GM18508 (cell line): ENCODE measurements at regions not wholly inside any gene's neighbourhood (a gene's known extent, or its start where the extent isn't known, plus 50 kb on each side); places are given as distances from the start of the nearest gene placed in this dataset.
"Not testable (repeated sequence)": the region's sequence is repeated elsewhere in the genome, so short reads cannot be mapped to it uniquely, and the experiment has no call there.

Source experiments
- ATAC-seq: cut with Tn5 transposase; IDR thresholded peaks from one replicate; pipeline ENCODE4 v1.9.1; 2021; ENCODE audit warnings: moderate number of reproducible peaks; ENCODE audit not compliant: insufficient read depth, unreplicated experiment

- no peak for ATAC-seq
Observed at GRCh38 chr9:82487935-82488312, 499.4 kb downstream of the SPATA31D1 start.

- no peak for ATAC-seq
Observed at GRCh38 chr9:82488313-82489200, 500.0 kb downstream of the SPATA31D1 start.

GRCh38 chr9:82489201-82489821 is 500.7 kb downstream of the SPATA31D1 start:
- ATAC-seq = no peak

GRCh38 chr9:82490019-82490499 is 501.5 kb downstream of the SPATA31D1 start:
- ATAC-seq = no peak

- ATAC-seq = not testable (repeated sequence)
Observed at GRCh38 chr9:82490821-82491220, 502.2 kb downstream of the SPATA31D1 start.

- no peak for ATAC-seq
Observed at GRCh38 chr9:82491604-82492003, 503.0 kb downstream of the SPATA31D1 start.

- no peak for ATAC-seq
Observed at GRCh38 chr9:82492274-82492673, 503.7 kb downstream of the SPATA31D1 start.

- no peak for ATAC-seq
Observed at GRCh38 chr9:82495884-82496777, 507.6 kb downstream of the SPATA31D1 start.

GRCh38 chr9:82498541-82499317 is 510.2 kb downstream of the SPATA31D1 start:
- ATAC-seq = no peak

GRCh38 chr9:82499337-82499736 is 510.8 kb downstream of the SPATA31D1 start:
- no peak for ATAC-seq

- ATAC-seq = no peak
Observed at GRCh38 chr9:82504620-82505019, 516.0 kb downstream of the SPATA31D1 start.

- no peak for ATAC-seq
Observed at GRCh38 chr9:82511626-82512025, 523.1 kb downstream of the SPATA31D1 start.

GRCh38 chr9:82512728-82513127 is 524.2 kb downstream of the SPATA31D1 start:
- ATAC-seq = no peak

GRCh38 chr9:82513242-82513751 is 524.7 kb downstream of the SPATA31D1 start:
- no peak for ATAC-seq

GRCh38 chr9:82513976-82514735 is 525.6 kb downstream of the SPATA31D1 start:
- no peak for ATAC-seq

GRCh38 chr9:82518868-82519267 is 530.3 kb downstream of the SPATA31D1 start:
- ATAC-seq = no peak

- ATAC-seq = no peak
Observed at GRCh38 chr9:82519332-82519731, 530.8 kb downstream of the SPATA31D1 start.

GRCh38 chr9:82524407-82524806 is 535.8 kb downstream of the SPATA31D1 start:
- no peak for ATAC-seq

GRCh38 chr9:82526577-82526976 is 536.4 kb downstream of the RASEF start:
- ATAC-seq = no peak
